ENCODE measurements at regions not wholly inside any gene's neighbourhood (a gene's known extent, or its start where the extent isn't known, plus 50 kb on each side); places are given as distances from the start of the nearest gene placed in this dataset.

GRCh38 chr3:5553203-5553602, 365.7 kb downstream of the EDEM1 start:
- TF ChIP-seq CTCF (IDR thresholded peaks at IDR 0.05; ENCODE audit: borderline replicate concordance, insufficient read depth, low read depth, low read length), result no peak
- H3K4me3 ChIP-seq (ENCODE audit: low read depth, low read length), result no peak overlapping the region

- H3K4me3 ChIP-seq (ENCODE audit: low read depth, low read length), result no peak overlapping the region
- TF ChIP-seq CTCF (IDR thresholded peaks at IDR 0.05; ENCODE audit: borderline replicate concordance, insufficient read depth, low read depth, low read length), result no peak
Measured at GRCh38 chr3:5554245-5554747, 366.8 kb downstream of the EDEM1 start.

- no peak overlapping the region for H3K4me3 ChIP-seq (ENCODE audit: low read depth, low read length)
- TF ChIP-seq CTCF (IDR thresholded peaks at IDR 0.05; ENCODE audit: borderline replicate concordance, insufficient read depth, low read depth, low read length), result no peak
Measured at GRCh38 chr3:5560199-5560598, 372.7 kb downstream of the EDEM1 start.

GRCh38 chr3:5563537-5564277, 376.2 kb downstream of the EDEM1 start:
- no peak overlapping the region for H3K4me3 ChIP-seq (ENCODE audit: low read depth, low read length)
- no peak for TF ChIP-seq CTCF (IDR thresholded peaks at IDR 0.05; ENCODE audit: borderline replicate concordance, insufficient read depth, low read depth, low read length)

GRCh38 chr3:5564278-5564666, 376.8 kb downstream of the EDEM1 start:
- no peak for TF ChIP-seq CTCF (IDR thresholded peaks at IDR 0.05; ENCODE audit: borderline replicate concordance, insufficient read depth, low read depth, low read length)
- no peak overlapping the region for H3K4me3 ChIP-seq (ENCODE audit: low read depth, low read length)

GRCh38 chr3:5565026-5565425, 377.5 kb downstream of the EDEM1 start:
- no peak for TF ChIP-seq CTCF (IDR thresholded peaks at IDR 0.05; ENCODE audit: borderline replicate concordance, insufficient read depth, low read depth, low read length)

GRCh38 chr3:5567113-5567512, 379.6 kb downstream of the EDEM1 start:
- TF ChIP-seq CTCF (IDR thresholded peaks at IDR 0.05; ENCODE audit: borderline replicate concordance, insufficient read depth, low read depth, low read length), result no peak

More at GRCh38 chr3:5565026-5565425, 377.5 kb downstream of the EDEM1 start:
- no peak overlapping the region for H3K4me3 ChIP-seq (ENCODE audit: low read depth, low read length)

More at GRCh38 chr3:5567113-5567512, 379.6 kb downstream of the EDEM1 start:
- no peak overlapping the region for H3K4me3 ChIP-seq (ENCODE audit: low read depth, low read length)
